ENCODE measurements at regions not wholly inside any gene's neighbourhood (a gene's known extent, or its start where the extent isn't known, plus 50 kb on each side); places are given as distances from the start of the nearest gene placed in this dataset.

DNA sequence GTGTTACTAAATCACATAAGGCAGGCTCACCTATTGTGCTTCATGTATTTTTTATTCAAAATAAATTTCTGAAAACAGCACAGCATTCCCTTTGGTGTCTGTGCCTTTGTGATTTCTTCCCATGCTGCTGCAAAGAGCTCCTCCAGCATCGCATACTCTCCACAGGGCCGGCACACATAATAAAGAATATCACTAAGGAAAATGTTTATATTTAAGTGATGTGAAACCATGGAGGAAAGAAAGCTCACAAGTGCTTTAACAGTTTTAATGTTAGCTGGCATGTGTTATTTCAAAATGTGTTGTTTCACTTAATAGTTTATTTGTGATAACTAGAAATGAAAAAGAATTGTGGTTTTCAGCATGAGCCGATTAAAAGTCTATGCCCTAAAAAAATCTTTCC, 241.3 kb upstream of the ANO3 start (continued):
- TF ChIP-seq, protein P1, sequence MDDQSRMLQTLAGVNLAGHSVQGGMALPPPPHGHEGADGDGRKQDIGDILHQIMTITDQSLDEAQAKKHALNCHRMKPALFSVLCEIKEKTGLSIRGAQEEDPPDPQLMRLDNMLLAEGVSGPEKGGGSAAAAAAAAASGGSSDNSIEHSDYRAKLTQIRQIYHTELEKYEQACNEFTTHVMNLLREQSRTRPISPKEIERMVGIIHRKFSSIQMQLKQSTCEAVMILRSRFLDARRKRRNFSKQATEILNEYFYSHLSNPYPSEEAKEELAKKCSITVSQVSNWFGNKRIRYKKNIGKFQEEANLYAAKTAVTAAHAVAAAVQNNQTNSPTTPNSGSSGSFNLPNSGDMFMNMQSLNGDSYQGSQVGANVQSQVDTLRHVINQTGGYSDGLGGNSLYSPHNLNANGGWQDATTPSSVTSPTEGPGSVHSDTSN (IDR thresholded peaks at IDR 0.05) = no peak
- no peak for TF ChIP-seq TAF1 (IDR thresholded peaks at IDR 0.05; ENCODE audit: borderline replicate concordance, low read depth, low read length)
- TF ChIP-seq RFX5 (IDR thresholded peaks at IDR 0.05; ENCODE audit: low read length) = no peak
- no peak for TF ChIP-seq ELF1 (IDR thresholded peaks at IDR 0.05)

DNA sequence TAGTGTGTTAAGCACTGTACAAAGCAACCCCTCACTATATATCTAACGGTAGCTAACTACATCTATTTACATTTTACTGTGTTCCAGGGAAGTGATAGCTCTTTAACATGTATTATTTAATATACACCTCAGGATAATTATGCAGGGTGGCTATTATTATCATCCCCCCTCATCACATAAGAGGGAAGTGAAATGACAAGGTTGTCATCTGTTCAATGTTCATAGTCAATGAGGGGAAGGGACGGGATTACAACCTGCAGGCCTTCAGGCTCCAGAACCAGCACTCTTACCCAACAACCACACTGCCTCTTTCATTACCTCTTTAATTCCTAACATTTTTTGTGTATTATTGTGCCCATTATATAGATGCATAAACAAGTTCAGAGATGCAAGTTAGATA, 238.7 kb upstream of the ANO3 start:
- H3K4me3 ChIP-seq (ENCODE audit: low read depth in 2 of 2, low read length in 1 of 2) = no peak overlapping the region
- H3F3A ChIP-seq (replicated peaks; ENCODE audit: insufficient read depth) = no peaks in the 10 kb centered on the region
- no peaks in the 10 kb centered on the region for H3K9me3 ChIP-seq
- H3K27me3 ChIP-seq (ENCODE audit: insufficient read depth) = no peaks in the 10 kb centered on the region
- TF ChIP-seq YY1 (IDR thresholded peaks at IDR 0.05; ENCODE audit: low read depth) = no peak
- no peak for TF ChIP-seq RAD21 (IDR thresholded peaks at IDR 0.05; ENCODE audit: low read length)
- TF ChIP-seq FOSL2 (IDR thresholded peaks at IDR 0.05; ENCODE audit: borderline replicate concordance, low read depth) = no peak
- no peak for TF ChIP-seq EZH2phosphoT487 (IDR thresholded peaks at IDR 0.05; ENCODE audit: borderline replicate concordance, low read depth)
- no peak for TF ChIP-seq CHD2 (IDR thresholded peaks at IDR 0.05; ENCODE audit: low read length, partially characterized antibody)
- no peak for TF ChIP-seq RFX5 (IDR thresholded peaks at IDR 0.05; ENCODE audit: low read length)
- no peak for TF ChIP-seq REST (IDR thresholded peaks at IDR 0.05; ENCODE audit: low read depth, low read length)
- no peak for TF ChIP-seq EP300 (IDR thresholded peaks at IDR 0.05; ENCODE audit: borderline replicate concordance in 1 of 2, low read depth in 1 of 2, low read length in 1 of 2)
- TF ChIP-seq SIN3A (IDR thresholded peaks at IDR 0.05; ENCODE audit: borderline replicate concordance, low read depth, low read length) = no peak
- no peak for TF ChIP-seq NFIC (IDR thresholded peaks at IDR 0.05; ENCODE audit: borderline replicate concordance)
- TF ChIP-seq CTCF (IDR thresholded peaks at IDR 0.05) = no peak
- no peaks in the 10 kb centered on the region for H3K9me2 ChIP-seq
- H3K4me2 ChIP-seq = no peak overlapping the region
- no peak overlapping the region for H2AFZ ChIP-seq (ENCODE audit: low read depth)
- no peaks in the 10 kb centered on the region for H4K20me1 ChIP-seq (ENCODE audit: insufficient read depth)
- no peak for DNase-seq
- ChIA-PET CTCF (interaction anchor here (1.2 kb wide), 1 partner anchor 111 kb away, joined by 3 read pairs; no protein-coding TSS in a partner anchor), POLR2A (no interaction called here)
- no peaks in the 10 kb centered on the region for H3K79me2 ChIP-seq (ENCODE audit: insufficient read depth)
- 79% methylated on average over 2 of the region's 2 CpGs for WGBS (ENCODE audit: low lambda C conversion rate)
- no peak overlapping the region for H3K27ac ChIP-seq (ENCODE audit: low read depth in 2 of 2, low read length in 1 of 2)
- no peak overlapping the region for H3K9ac ChIP-seq
- H3K36me3 ChIP-seq (replicated peaks in 1 of 2; ENCODE audit: control insufficient read depth in 1 of 2, insufficient read depth in 2 of 2, low read length in 1 of 2) = no peaks in the 10 kb centered on the region
- no peaks in the 10 kb centered on the region; a peak in 1 of 4 replicates for H3K4me1 ChIP-seq (ENCODE audit: control insufficient read depth in 1 of 2, insufficient read depth in 2 of 2, low read depth in 1 of 2, low read length in 1 of 2)

All from SK-N-SH (cell line).